ENCODE measurements at regions not wholly inside any gene's neighbourhood (a gene's known extent, or its start where the extent isn't known, plus 50 kb on each side); places are given as distances from the start of the nearest gene placed in this dataset.

- no peaks in the 10 kb centered on the region; the same call in 1 of the 2 replicates for H3K27me3 Mint-ChIP-seq (ENCODE audit: insufficient read depth)
- DNase-seq = no peak
- no peaks in the 10 kb centered on the region for H3K36me3 Mint-ChIP-seq (ENCODE audit: low read depth)
- H3K4me1 Mint-ChIP-seq (ENCODE audit: low read depth) = no peaks in the 10 kb centered on the region
- no peak for TF ChIP-seq CTCF (IDR thresholded peaks at IDR 0.05)
- no peaks in the 10 kb centered on the region for H3K9me3 Mint-ChIP-seq
- H3K4me3 Mint-ChIP-seq = no peak overlapping the region
- H3K27ac Mint-ChIP-seq = no peak overlapping the region
These were observed 85.5 kb upstream of the OXGR1 start for GRCh38 chr13:97079726-97080125.

- H3K27me3 Mint-ChIP-seq (ENCODE audit: insufficient read depth) = no peaks in the 10 kb centered on the region; the same call in 1 of the 2 replicates
- H3K36me3 Mint-ChIP-seq (ENCODE audit: low read depth) = no peaks in the 10 kb centered on the region
- H3K27ac Mint-ChIP-seq = no peak overlapping the region
- TF ChIP-seq CTCF (IDR thresholded peaks at IDR 0.05) = no peak
- no peak overlapping the region for H3K4me3 Mint-ChIP-seq
- H3K9me3 Mint-ChIP-seq = no peaks in the 10 kb centered on the region
- no peaks in the 10 kb centered on the region for H3K4me1 Mint-ChIP-seq (ENCODE audit: low read depth)
- DNase-seq = no peak
These were observed 88.4 kb upstream of the OXGR1 start for GRCh38 chr13:97082461-97083207.

- no peak for TF ChIP-seq CTCF (IDR thresholded peaks at IDR 0.05)
- Mint-ChIP-seq H3K27me3 (ENCODE audit: insufficient read depth) (peaks cover 8% of the 10 kb centered on the region), H3K9me3 (no peaks in the 10 kb centered on the region), H3K4me3 (no peak overlapping the region), H3K36me3 (ENCODE audit: low read depth) (no peaks in the 10 kb centered on the region), H3K4me1 (ENCODE audit: low read depth) (no peaks in the 10 kb centered on the region), H3K27ac (no peak overlapping the region)
- no peak for DNase-seq
These were observed 96.9 kb upstream of the OXGR1 start for GRCh38 chr13:97091196-97091595.

- no peaks in the 10 kb centered on the region for H3K9me3 Mint-ChIP-seq
- H3K4me3 Mint-ChIP-seq = no peak overlapping the region
- no peak for DNase-seq
- H3K4me1 Mint-ChIP-seq (ENCODE audit: low read depth) = no peaks in the 10 kb centered on the region
- peaks cover 1% of the 10 kb centered on the region; the same call in 1 of the 2 replicates for H3K27me3 Mint-ChIP-seq (ENCODE audit: insufficient read depth)
- no peaks in the 10 kb centered on the region for H3K36me3 Mint-ChIP-seq (ENCODE audit: low read depth)
- no peak overlapping the region for H3K27ac Mint-ChIP-seq
- TF ChIP-seq CTCF (IDR thresholded peaks at IDR 0.05) = no peak
These were observed 106.5 kb upstream of the OXGR1 start for GRCh38 chr13:97100821-97101220.

- no peaks in the 10 kb centered on the region for H3K4me1 Mint-ChIP-seq (ENCODE audit: low read depth)
- peaks cover 1% of the 10 kb centered on the region; the same call in 1 of the 2 replicates for H3K27me3 Mint-ChIP-seq (ENCODE audit: insufficient read depth)
- no peak for DNase-seq
- H3K4me3 Mint-ChIP-seq = no peak overlapping the region
- no peaks in the 10 kb centered on the region for H3K36me3 Mint-ChIP-seq (ENCODE audit: low read depth)
- H3K9me3 Mint-ChIP-seq = no peaks in the 10 kb centered on the region
- TF ChIP-seq CTCF (IDR thresholded peaks at IDR 0.05) = no peak
- no peak overlapping the region for H3K27ac Mint-ChIP-seq
These were observed 107.8 kb upstream of the OXGR1 start for GRCh38 chr13:97101912-97102708.
